HAP-1 (cell line): ENCODE measurements at regions not wholly inside any gene's neighbourhood (a gene's known extent, or its start where the extent isn't known, plus 50 kb on each side); places are given as distances from the start of the nearest gene placed in this dataset.
A peak's percentile ranks its signal among the peaks of the same experiment; 100 is the strongest.

Experiments used
- DNase-seq, 2 experiments: peaks; one replicate each; pipeline ENCODE4 v3.0.0-alpha.2; 2016 to 2020; ENCODE audit warnings: low spot score in 2 of 2
- H3K27me3 ChIP-seq: fragments of 250-450 bp; sonication (Bioruptor Pico); 2 replicates; pipeline ENCODE4 v1.5.1; 2020; ENCODE audit warnings: low read depth, mild to moderate bottlenecking, moderate library complexity
- H3K36me3 ChIP-seq: fragments of 250-450 bp; sonication (Bioruptor Pico); replicated peaks from 2 replicates; pipeline ENCODE4 v1.5.1; 2020; ENCODE audit warnings: mild to moderate bottlenecking
- H3K4me1 ChIP-seq: fragments of 250-450 bp; sonication (Bioruptor Pico); 2 replicates; pipeline ENCODE4 v1.5.1; 2020; ENCODE audit warnings: mild to moderate bottlenecking
- H3K4me3 ChIP-seq: fragments of 250-450 bp; sonication (Bioruptor Pico); 2 replicates; pipeline ENCODE4 v1.5.1; 2020; ENCODE audit warnings: mild to moderate bottlenecking, moderate library complexity
- H3K9me3 ChIP-seq: fragments of 250-450 bp; sonication (Bioruptor Pico); 2 replicates; pipeline ENCODE4 v1.5.1; 2020; ENCODE audit warnings: mild to moderate bottlenecking, moderate library complexity
- in situ Hi-C: fragments of 300-500 bp; cut with MboI; formaldehyde crosslinking; loops from 3 replicates; pipeline ENCODE4 v1.14.3; 2020; ENCODE audit warnings: low sequenced_read_pairs, inconsistent platforms, mixed read lengths

GRCh38 chr7:13152755-13153154 lies 465.3 kb downstream of the ARL4A start:
- Histone ChIP-seq H3K9me3 (no peaks in the 10 kb centered on the region), H3K4me1 (peaks cover 23% of the 10 kb centered on the region), H3K27me3 (no peaks in the 10 kb centered on the region), H3K36me3 (no peaks in the 10 kb centered on the region), H3K4me3 (no peak overlapping the region)
- no peak for DNase-seq
- in situ Hi-C loops = no loop called here

- peaks cover 23% of the 10 kb centered on the region for H3K4me1 ChIP-seq
- in situ Hi-C loops = no loop called here
- no peaks in the 10 kb centered on the region for H3K27me3 ChIP-seq
- no peaks in the 10 kb centered on the region for H3K9me3 ChIP-seq
- no peaks in the 10 kb centered on the region for H3K36me3 ChIP-seq
- DNase-seq = no peak
- H3K4me3 ChIP-seq = no peak overlapping the region
Measured at GRCh38 chr7:13153266-13153665, 465.8 kb downstream of the ARL4A start.

DNA sequence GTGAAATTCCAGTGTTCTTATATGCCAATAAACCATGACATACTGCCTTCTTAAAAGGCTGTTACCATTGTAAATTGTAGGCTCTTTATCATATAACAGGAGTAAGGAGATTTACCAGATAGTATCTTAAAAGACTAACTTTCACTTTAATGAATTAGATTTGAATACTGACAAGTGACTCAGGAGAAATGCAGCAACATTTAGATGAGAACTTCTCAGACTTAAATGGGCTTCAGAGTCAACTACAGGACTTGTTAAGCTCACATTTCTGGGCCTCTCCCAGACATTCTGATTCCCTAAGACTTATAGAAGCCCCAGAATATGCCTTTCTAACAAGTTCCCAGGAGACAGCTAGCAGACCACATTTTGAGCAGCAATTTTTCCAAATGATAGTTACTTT lies 466.3 kb downstream of the ARL4A start:
- Histone ChIP-seq H3K9me3 (no peaks in the 10 kb centered on the region), H3K36me3 (no peaks in the 10 kb centered on the region), H3K4me3 (no peak overlapping the region), H3K4me1 (peaks cover 23% of the 10 kb centered on the region), H3K27me3 (no peaks in the 10 kb centered on the region)
- in situ Hi-C loops = no loop called here
- DNase-seq = peak in 1 of 2 experiments; percentile 75

- in situ Hi-C loops = no loop called here
Measured at GRCh38 chr7:13155188-13155587, 467.8 kb downstream of the ARL4A start.

GRCh38 chr7:13159003-13159402 lies 471.6 kb downstream of the ARL4A start:
- in situ Hi-C loops = no loop called here
- Histone ChIP-seq H3K4me3 (no peak overlapping the region), H3K4me1 (no peaks in the 10 kb centered on the region), H3K9me3 (no peaks in the 10 kb centered on the region), H3K27me3 (no peaks in the 10 kb centered on the region), H3K36me3 (no peaks in the 10 kb centered on the region)
- DNase-seq = no peak

More at GRCh38 chr7:13155188-13155587, 467.8 kb downstream of the ARL4A start:
- DNase-seq = no peak
- Histone ChIP-seq H3K4me1 (peaks cover 23% of the 10 kb centered on the region), H3K9me3 (no peaks in the 10 kb centered on the region), H3K36me3 (no peaks in the 10 kb centered on the region), H3K27me3 (no peaks in the 10 kb centered on the region), H3K4me3 (no peak overlapping the region)

DNA sequence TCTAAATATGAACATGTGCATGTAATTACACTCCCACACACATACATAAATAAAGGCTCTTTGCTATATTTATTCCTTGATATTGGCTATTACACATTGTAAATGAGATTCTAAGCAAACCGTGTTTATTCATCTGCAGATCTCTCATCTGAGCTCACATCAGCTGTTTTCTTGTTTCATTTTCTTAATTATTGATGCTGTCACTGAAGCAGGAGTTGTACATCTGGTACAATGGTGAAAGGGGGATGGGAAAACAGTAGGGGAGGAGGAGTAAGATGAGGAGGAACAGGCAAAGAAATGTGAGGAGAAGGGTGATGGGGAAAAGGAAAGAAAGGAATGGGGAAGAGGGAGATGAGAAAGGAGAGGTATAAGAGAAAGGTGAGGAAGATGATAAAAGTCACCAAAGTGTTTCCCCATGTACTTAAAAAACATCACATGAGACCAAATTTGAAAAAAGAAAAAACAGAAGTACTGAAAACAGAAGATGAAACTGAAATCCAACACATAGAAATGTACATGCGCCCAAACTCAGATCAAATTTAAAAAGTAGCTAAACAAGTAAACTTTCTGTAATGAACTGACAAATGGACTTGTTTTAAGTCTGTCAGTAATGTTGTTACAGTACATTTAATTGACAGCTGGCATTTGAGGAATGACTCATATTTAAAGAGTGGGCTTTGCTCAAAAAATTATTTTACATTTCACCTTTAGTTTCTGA lies 472.2 kb downstream of the ARL4A start:
- Histone ChIP-seq H3K9me3 (no peaks in the 10 kb centered on the region), H3K4me1 (no peaks in the 10 kb centered on the region), H3K27me3 (no peaks in the 10 kb centered on the region), H3K4me3 (no peak overlapping the region), H3K36me3 (no peaks in the 10 kb centered on the region)
- in situ Hi-C loops = no loop called here
- DNase-seq = no peak

GRCh38 chr7:13161125-13161524 lies 473.7 kb downstream of the ARL4A start:
- no peak overlapping the region for H3K4me3 ChIP-seq
- no peaks in the 10 kb centered on the region for H3K9me3 ChIP-seq
- no peaks in the 10 kb centered on the region for H3K27me3 ChIP-seq
- H3K36me3 ChIP-seq = no peaks in the 10 kb centered on the region
- no peaks in the 10 kb centered on the region for H3K4me1 ChIP-seq
- in situ Hi-C loops = no loop called here
- DNase-seq = no peak

GRCh38 chr7:13165854-13166253 lies 478.4 kb downstream of the ARL4A start:
- DNase-seq = no peak
- no peaks in the 10 kb centered on the region for H3K27me3 ChIP-seq
- H3K4me1 ChIP-seq = no peaks in the 10 kb centered on the region
- in situ Hi-C loops = no loop called here
- H3K4me3 ChIP-seq = no peak overlapping the region
- no peaks in the 10 kb centered on the region for H3K36me3 ChIP-seq
- H3K9me3 ChIP-seq = no peaks in the 10 kb centered on the region

DNA sequence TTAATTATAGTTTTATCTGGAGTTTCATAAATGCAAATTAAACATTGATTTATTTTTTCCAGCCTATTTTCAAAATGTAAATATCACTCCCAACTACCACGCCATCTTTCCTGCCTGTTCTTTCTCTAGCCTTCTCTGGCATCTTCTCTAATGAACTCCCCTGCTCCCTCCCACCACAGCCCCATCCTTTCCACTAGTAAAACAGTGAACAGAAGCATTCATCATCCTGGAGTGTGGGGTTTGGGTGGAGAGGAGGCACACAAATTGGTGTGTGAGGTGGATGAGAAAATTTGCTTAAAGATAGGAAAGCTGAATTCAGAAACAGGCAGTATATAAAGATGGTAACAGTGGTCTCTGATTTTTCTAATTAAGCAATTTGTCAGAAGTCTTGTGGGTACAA lies 479.4 kb downstream of the ARL4A start:
- in situ Hi-C loops = no loop called here
- no peaks in the 10 kb centered on the region for H3K27me3 ChIP-seq
- DNase-seq = no peak

DNA sequence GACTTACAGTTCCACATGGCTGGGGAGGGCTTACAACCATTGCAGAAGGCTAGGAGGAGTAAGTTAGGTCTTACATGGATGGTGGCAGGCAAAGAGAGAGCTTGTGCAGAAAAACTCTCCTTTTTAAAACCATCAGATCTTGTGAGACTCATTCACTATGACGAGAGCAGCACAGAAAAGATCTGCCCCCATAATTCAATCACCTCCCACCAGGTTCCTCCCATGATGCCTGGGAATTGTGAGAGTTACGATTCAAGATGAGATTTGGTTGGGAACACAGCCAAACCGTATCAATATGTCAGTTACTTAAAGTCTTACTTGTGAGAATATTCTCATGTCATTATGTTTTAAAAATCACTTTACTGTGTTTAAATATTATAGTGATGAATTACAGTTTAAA lies 481.9 kb downstream of the ARL4A start:
- H3K4me1 ChIP-seq = no peaks in the 10 kb centered on the region
- no peak for DNase-seq
- in situ Hi-C loops = no loop called here
- H3K4me3 ChIP-seq = no peak overlapping the region
- no peaks in the 10 kb centered on the region for H3K9me3 ChIP-seq
- H3K36me3 ChIP-seq = no peaks in the 10 kb centered on the region
- no peaks in the 10 kb centered on the region for H3K27me3 ChIP-seq

More for the DNA sequence above, 479.4 kb downstream of the ARL4A start:
- no peaks in the 10 kb centered on the region for H3K36me3 ChIP-seq
- no peak overlapping the region for H3K4me3 ChIP-seq
- H3K4me1 ChIP-seq = no peaks in the 10 kb centered on the region
- no peaks in the 10 kb centered on the region for H3K9me3 ChIP-seq

DNA sequence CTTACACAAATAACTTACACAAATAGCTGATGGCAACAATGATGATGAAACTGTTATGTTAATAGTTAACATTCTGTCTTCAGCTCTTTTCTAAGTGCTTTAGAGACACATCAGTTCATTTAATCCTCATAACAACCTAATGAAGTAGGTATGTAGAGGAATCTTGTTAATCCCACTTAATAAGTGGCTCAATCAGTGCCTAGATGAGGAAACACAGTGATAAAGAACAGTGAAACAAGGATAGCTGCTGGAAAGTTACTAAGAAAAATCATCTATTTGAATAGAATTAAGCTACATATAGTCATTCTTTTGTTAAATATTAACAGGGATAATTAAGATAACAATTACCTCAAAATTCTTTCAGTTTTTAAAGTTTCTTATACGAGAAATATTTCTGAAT lies 487.6 kb downstream of the ARL4A start:
- Histone ChIP-seq H3K27me3 (no peaks in the 10 kb centered on the region), H3K36me3 (no peaks in the 10 kb centered on the region), H3K4me3 (no peak overlapping the region), H3K9me3 (no peaks in the 10 kb centered on the region), H3K4me1 (peaks cover 2% of the 10 kb centered on the region; the same call in 1 of the 2 replicates)
- DNase-seq = no peak
- in situ Hi-C loops = no loop called here

- H3K27me3 ChIP-seq = no peaks in the 10 kb centered on the region
- H3K4me3 ChIP-seq = no peak overlapping the region
- H3K4me1 ChIP-seq = peaks cover 2% of the 10 kb centered on the region; the same call in 1 of the 2 replicates
- no peaks in the 10 kb centered on the region for H3K36me3 ChIP-seq
- peak in 1 of 2 experiments; percentile 30 for DNase-seq
- H3K9me3 ChIP-seq = no peaks in the 10 kb centered on the region
- in situ Hi-C loops = no loop called here
Measured at GRCh38 chr7:13179011-13179582, 491.7 kb downstream of the ARL4A start.

GRCh38 chr7:13179775-13180523 lies 492.5 kb downstream of the ARL4A start:
- H3K4me1 ChIP-seq = peaks cover under 1% of the 10 kb centered on the region; the same call in 1 of the 2 replicates
- H3K36me3 ChIP-seq = no peaks in the 10 kb centered on the region
- in situ Hi-C loops = no loop called here
- no peaks in the 10 kb centered on the region for H3K9me3 ChIP-seq
- no peak for DNase-seq
- H3K4me3 ChIP-seq = no peak overlapping the region
- no peaks in the 10 kb centered on the region for H3K27me3 ChIP-seq

DNA sequence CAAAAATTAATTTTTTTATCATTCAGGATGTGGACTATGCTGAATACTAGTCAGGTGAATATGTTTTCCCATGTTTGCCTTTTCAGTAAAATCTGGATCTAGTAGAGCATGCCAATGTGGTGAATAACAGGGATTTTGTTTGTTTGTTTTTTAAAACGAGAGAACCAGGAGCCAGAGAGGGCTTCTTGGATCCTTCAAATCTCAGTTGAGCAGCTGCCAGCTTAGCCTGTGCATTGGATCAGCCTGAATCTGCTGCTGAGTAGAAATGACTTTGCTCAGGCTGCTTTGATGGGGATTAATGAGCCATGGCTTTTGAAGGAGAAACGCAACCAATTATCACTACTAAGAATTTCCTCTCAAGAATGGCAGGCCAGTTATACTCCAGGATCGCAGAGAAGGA lies 493.8 kb downstream of the ARL4A start:
- Histone ChIP-seq H3K36me3 (no peaks in the 10 kb centered on the region), H3K4me1 (no peaks in the 10 kb centered on the region), H3K4me3 (no peak overlapping the region), H3K27me3 (no peaks in the 10 kb centered on the region), H3K9me3 (no peaks in the 10 kb centered on the region)
- no peak for DNase-seq
- in situ Hi-C loops = no loop called here
